ENCODE measurements at regions not wholly inside any gene's neighbourhood (a gene's known extent, or its start where the extent isn't known, plus 50 kb on each side); places are given as distances from the start of the nearest gene placed in this dataset.

DNA sequence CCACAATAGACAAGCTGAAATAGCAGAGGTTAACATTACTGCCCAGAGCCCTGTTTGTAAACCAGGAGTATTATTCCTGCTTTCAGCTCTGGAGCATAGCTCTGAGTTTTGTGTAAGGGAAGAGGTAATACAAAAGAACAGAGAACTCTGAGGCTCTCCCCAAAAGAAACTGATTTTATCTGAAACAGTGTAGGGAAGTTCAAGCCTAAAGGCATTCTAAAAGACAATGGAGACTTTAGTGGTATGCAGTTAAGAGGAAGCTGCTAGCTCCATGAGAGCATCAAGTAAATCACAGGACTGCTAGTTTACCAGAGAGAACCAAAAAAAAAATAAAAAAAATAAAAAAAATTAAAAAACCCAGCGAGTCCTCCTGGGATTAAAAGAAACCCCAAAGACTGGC lies 146.6 kb upstream of the PCSK5 start:
- TF ChIP-seq, protein P1, sequence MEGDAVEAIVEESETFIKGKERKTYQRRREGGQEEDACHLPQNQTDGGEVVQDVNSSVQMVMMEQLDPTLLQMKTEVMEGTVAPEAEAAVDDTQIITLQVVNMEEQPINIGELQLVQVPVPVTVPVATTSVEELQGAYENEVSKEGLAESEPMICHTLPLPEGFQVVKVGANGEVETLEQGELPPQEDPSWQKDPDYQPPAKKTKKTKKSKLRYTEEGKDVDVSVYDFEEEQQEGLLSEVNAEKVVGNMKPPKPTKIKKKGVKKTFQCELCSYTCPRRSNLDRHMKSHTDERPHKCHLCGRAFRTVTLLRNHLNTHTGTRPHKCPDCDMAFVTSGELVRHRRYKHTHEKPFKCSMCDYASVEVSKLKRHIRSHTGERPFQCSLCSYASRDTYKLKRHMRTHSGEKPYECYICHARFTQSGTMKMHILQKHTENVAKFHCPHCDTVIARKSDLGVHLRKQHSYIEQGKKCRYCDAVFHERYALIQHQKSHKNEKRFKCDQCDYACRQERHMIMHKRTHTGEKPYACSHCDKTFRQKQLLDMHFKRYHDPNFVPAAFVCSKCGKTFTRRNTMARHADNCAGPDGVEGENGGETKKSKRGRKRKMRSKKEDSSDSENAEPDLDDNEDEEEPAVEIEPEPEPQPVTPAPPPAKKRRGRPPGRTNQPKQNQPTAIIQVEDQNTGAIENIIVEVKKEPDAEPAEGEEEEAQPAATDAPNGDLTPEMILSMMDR (IDR thresholded peaks at IDR 0.05; ENCODE audit: control insufficient read depth, insufficient read depth, low read depth, low read length, missing control alignments): no peak
- no peak overlapping the region for H3K4me3 ChIP-seq (ENCODE audit: control insufficient read depth, low read depth, low read length)
- DNase-seq (ENCODE audit: low read depth): no peak

DNA sequence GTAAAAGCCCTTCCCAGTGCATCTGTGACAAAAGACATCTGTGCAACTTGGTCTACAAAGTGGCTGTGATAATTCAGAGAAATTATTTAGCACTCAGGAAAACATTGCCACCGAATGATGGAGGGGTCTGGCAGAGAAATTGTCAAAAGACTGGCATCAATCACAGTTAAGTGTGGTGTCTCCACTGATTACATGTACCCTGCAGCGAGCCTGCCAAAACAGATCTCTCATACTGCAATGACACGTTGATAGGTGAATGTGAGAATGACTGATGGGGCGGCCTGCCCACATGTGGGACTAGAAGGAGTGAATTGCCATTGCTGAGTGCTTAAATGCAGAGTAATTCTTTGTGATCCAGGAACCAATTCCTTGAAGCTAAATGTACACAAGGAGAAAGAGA lies 136.4 kb upstream of the PCSK5 start:
- no peak for DNase-seq (ENCODE audit: low read depth)
- TF ChIP-seq, protein P1 (IDR thresholded peaks at IDR 0.05; ENCODE audit: control insufficient read depth, insufficient read depth, low read depth, low read length, missing control alignments): no peak
- no peak overlapping the region for H3K4me3 ChIP-seq (ENCODE audit: control insufficient read depth, low read depth, low read length)

DNA sequence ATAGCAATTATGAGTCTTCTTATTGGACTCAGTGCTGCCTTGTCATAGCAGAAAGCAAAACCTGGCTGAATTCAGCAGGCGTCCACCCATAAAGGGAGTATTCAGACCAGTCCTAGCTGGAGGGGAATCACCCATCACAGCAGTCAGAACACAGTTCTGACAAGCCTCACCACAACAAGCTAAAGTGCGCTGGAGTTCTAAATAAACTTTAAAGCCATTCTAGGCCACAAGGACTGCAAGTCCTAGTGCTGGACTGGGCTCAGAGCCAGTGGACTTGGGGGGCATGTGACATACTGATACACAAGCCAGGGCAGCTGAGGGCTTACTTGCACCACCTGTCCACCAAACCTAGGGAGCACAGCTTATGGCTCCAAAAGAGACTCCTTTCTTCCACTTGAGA lies 115.3 kb upstream of the PCSK5 start:
- TF ChIP-seq, protein P1 (IDR thresholded peaks at IDR 0.05; ENCODE audit: control insufficient read depth, insufficient read depth, low read depth, low read length, missing control alignments): no peak
- H3K4me3 ChIP-seq (ENCODE audit: control insufficient read depth, low read depth, low read length): no peak overlapping the region
- no peak for DNase-seq (ENCODE audit: low read depth)

DNA sequence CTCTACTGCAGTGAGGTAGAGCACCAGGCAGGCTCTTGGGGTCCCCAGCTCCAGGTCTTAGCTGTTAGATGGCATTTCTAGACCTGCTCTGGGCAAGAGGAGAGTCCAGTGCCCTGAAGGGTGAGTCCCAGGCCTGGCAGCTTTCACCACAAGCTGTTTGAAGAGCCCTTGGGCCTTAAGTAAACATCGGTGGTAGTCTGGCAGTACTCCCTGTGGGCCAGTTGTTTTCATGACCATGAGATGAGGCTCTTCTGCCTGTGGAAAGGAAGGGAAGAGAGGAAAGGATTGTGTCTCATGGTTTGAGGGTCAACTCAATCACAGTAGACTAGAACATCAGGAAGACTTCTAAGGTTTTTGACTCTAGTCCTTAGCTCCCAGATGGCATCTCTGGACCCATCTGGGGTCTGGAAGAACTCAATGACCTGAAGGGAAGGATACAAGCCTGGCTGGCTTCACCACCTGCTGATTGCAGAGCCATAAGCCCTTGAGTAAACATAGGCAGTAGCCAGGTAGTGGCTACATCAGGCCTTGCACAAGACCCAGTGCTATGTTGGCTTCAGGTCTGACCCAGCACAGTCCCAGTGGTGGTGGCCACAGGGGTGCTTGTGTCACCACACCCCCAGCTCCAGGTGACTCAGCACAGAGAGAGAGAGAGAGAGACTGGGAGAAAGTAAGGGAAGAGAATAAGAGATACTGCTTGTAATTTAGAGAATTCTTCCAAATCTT lies 114.3 kb upstream of the PCSK5 start:
- DNase-seq (ENCODE audit: low read depth): no peak
- H3K4me3 ChIP-seq (ENCODE audit: control insufficient read depth, low read depth, low read length): no peak overlapping the region
- TF ChIP-seq, protein P1 (IDR thresholded peaks at IDR 0.05; ENCODE audit: control insufficient read depth, insufficient read depth, low read depth, low read length, missing control alignments): no peak

DNA sequence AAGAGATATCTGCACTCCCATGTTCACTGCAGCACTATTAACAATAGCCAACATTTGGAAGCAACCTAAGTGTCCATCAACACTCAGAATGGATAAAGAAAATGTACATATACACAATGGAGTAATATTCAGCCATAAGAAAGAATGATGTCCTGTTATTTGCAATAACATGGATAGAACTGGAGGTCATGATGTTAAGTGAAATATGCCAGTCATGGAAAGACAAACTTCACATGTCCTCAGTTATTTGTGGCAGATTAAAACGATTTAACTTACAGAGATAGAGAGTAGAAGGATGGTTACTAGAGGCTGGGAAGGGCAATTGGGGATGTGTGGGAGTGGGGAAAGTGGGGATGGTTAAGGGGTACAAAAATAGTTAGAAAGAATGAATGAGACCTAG lies 110.3 kb upstream of the PCSK5 start:
- TF ChIP-seq, protein P1 (IDR thresholded peaks at IDR 0.05; ENCODE audit: control insufficient read depth, insufficient read depth, low read depth, low read length, missing control alignments): no peak
- DNase-seq (ENCODE audit: low read depth): no peak
- H3K4me3 ChIP-seq (ENCODE audit: control insufficient read depth, low read depth, low read length): no peak overlapping the region

DNA sequence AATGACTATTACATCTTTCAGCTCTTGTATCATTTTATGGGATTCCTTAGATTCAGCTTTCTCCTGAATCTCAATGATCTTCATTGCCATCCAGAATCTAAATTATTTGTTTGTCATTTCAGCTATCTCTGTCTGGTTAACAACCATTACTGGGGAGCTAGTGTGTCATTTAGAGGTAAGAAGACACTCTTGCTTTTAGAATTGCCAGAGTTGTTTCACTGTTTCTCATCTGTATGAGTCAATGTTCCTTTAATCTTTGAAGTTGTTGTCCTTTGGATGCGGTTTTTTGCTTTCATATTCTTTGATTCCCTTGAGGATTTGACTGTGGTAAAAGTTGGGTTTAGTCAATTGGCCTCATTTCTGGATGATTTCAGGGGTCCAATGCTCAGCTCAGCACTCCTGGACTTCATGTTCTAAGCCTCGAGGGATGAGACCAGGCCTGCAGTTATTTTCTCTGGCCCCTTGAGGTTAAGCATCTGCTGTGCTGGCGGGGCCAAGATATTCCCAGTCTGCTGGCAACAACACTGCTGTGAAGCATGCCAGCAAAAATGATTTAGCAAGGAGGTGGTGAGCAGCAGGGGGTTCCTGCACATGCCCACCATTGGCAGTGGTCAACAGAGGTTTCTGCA lies 102.4 kb upstream of the PCSK5 start:
- no peak for DNase-seq (ENCODE audit: low read depth)
- H3K4me3 ChIP-seq (ENCODE audit: control insufficient read depth, low read depth, low read length): no peak overlapping the region
- TF ChIP-seq, protein P1 (IDR thresholded peaks at IDR 0.05; ENCODE audit: control insufficient read depth, insufficient read depth, low read depth, low read length, missing control alignments): no peak
